Heart left ventricle (tissue), 16 donors: ENCODE measurements at regions not wholly inside any gene's neighbourhood (a gene's known extent, or its start where the extent isn't known, plus 50 kb on each side); places are given as distances from the start of the nearest gene placed in this dataset.

Experiments used
- ATAC-seq, 4 donors: fragments of 200-7000 bp; cut with Tn5 transposase; one replicate each; pipeline ENCODE4 v1.9.1; 2020 to 2022; ENCODE audit warnings: moderate library complexity in 4 of 4, mild to moderate bottlenecking in 3 of 4, moderate number of reproducible peaks in 1 of 4
- DNase-seq, 5 donors: peaks; one replicate each; pipeline ENCODE4 v3.0.0-alpha.2; 2020
- H3K27ac ChIP-seq, 12 donors: fragments of 200-600 bp; sonication (generic) in 4 of 12; one replicate each; pipeline versions ENCODE4 v1.5.0 to v1.8.0; 2016 to 2022; ENCODE audit warnings: mild to moderate bottlenecking in 2 of 12
- H3K27me3 ChIP-seq, 9 donors: fragments of 200-600 bp; sonication (generic) in 2 of 9; one replicate each; pipeline versions ENCODE4 v1.5.1 to v1.8.0; 2016 to 2022; ENCODE audit warnings: mild to moderate bottlenecking in 3 of 9
- H3K36me3 ChIP-seq, 9 donors: fragments of 200-600 bp; sonication (generic) in 2 of 9; one replicate each; pipeline versions ENCODE4 v1.5.0 to v1.8.0; 2018 to 2022; ENCODE audit warnings: mild to moderate bottlenecking in 2 of 9
- H3K4me1 ChIP-seq, 12 donors: fragments of 200-600 bp; sonication (generic) in 4 of 12; one replicate each; pipeline versions ENCODE4 v1.5.0 to v1.8.0; 2016 to 2022; ENCODE audit warnings: mild to moderate bottlenecking in 3 of 12
- H3K4me3 ChIP-seq, 12 donors: fragments of 200-600 bp; sonication (generic) in 4 of 12; one replicate each; pipeline versions ENCODE4 v1.5.0 to v1.8.0; 2017 to 2022; ENCODE audit warnings: mild to moderate bottlenecking in 9 of 12, moderate library complexity in 4 of 12
- H3K9me3 ChIP-seq, 12 donors: fragments of 200-600 bp; sonication (generic) in 4 of 12; one replicate each; pipeline versions ENCODE4 v1.5.0 to v1.8.0; 2016 to 2022; ENCODE audit warnings: mild to moderate bottlenecking in 1 of 12
- CTCF ChIP-seq, 12 donors: fragments of 200-600 bp; sonication (generic) in 4 of 12; IDR thresholded peaks; one replicate each; pipeline versions ENCODE4 v1.5.0 to v1.8.0; 2018 to 2022; ENCODE audit warnings: antibody characterized with exemption in 12 of 12, mild to moderate bottlenecking in 5 of 12
- POLR2A ChIP-seq, 2 donors: fragments of 450-650 bp; IDR thresholded peaks; one replicate each; pipeline ENCODE4 v1.6.1; 2017; ENCODE audit warnings: antibody characterized with exemption in 2 of 2, mild to moderate bottlenecking in 2 of 2, moderate library complexity in 2 of 2
- WGBS, 4 donors: extraction: QIAGEN DNeasy Blood & Tissue Kit in 2 of 4; methylation state at CpG; one replicate each; pipeline versions ENCODE4 v1.1.5 to v1.1.7; 2013 to 2018; 5-methylcytosine and 5-hydroxymethylcytosine counted together
- intact Hi-C, 10 donors: fragments of 100-400 bp; cut with DNase I; formaldehyde crosslinking; loops; one replicate each; pipeline versions ENCODE4 v1.11.1 to v1.14.2; 2022
- donor health status: ischemic (EF 13 %, LVEDD 7.1; RV severe dilation, severe dysfunction).
- donor health status: healthy with polysubstance abuse.
- donor health status: DM: no; HTN: yes; CAD: no.
- donor health status: DM: no; HTN: no; CAD: no.
- donor health status: ischemic (EF 25% LVEDD 6.9; RV normal size, moderate dysfunction).
- donor health status: ischemic (EF 25% LVEDD 5.7; RV mildly dilated, moderate dysfunction).
- donor health status: healthy.
- donor health status: DM: yes; HTN: yes; CAD: no.
- donor health status: ischemic (EF 35%, LVEDD 5.7; RV mildly dilated, moderate dysfunction).
- donor health status: nonischemic (EF 11% LVEDD 7.7; RV severe dilation, severe dysfunction).
- donor health status: DM: yes; HTN: yes; CAD: no.
- donor health status: PGD.
- donor health status: ischemic (EF 29% LVEDD 5.4; RV normal size, mild dysfunction).
- donor health status: nonischemic (EF 23%, LVEDD 6.1; RV moderate dilation, normal function).

GRCh38 chr6:169323221-169323620 is 69.6 kb upstream of the THBS2 start:
- intact Hi-C loops = no loop called here
- no peak overlapping the region for H3K27ac ChIP-seq
- H3K4me3 ChIP-seq = no peak overlapping the region
- DNase-seq = no peak
- WGBS, 4 donors = 83 to 94% (median 91%) methylated on average over 5 of the region's 5 CpGs
- no peaks in the 10 kb centered on the region for H3K4me1 ChIP-seq
- H3K9me3 ChIP-seq = no peaks in the 10 kb centered on the region
- H3K36me3 ChIP-seq = no peaks in the 10 kb centered on the region
- ATAC-seq = no peak
- peaks cover 0 to 4% (median 0%) of the 10 kb centered on the region in 9 donors for H3K27me3 ChIP-seq
- TF ChIP-seq POLR2A (IDR thresholded peaks at IDR 0.05) (no peak), CTCF (IDR thresholded peaks at IDR 0.05) (no peak)

- no peak for TF ChIP-seq POLR2A (IDR thresholded peaks at IDR 0.05)
- TF ChIP-seq CTCF (IDR thresholded peaks at IDR 0.05) = no peak
- no peaks in the 10 kb centered on the region for H3K4me1 ChIP-seq
- no peaks in the 10 kb centered on the region for H3K9me3 ChIP-seq
- intact Hi-C loops = no loop called here
- H3K27me3 ChIP-seq = peaks cover 0 to 4% (median 0%) of the 10 kb centered on the region in 9 donors
- DNase-seq (no peak), ATAC-seq (no peak)
- no peaks in the 10 kb centered on the region for H3K36me3 ChIP-seq
- no peak overlapping the region for H3K27ac ChIP-seq
- WGBS, 4 donors = 73 to 83% (median 80%) methylated on average over 6 to 7 of the region's 7 CpGs
- no peak overlapping the region for H3K4me3 ChIP-seq
Measured at GRCh38 chr6:169321546-169321945, 67.9 kb upstream of the THBS2 start.

GRCh38 chr6:169320013-169320412 is 66.4 kb upstream of the THBS2 start:
- Histone ChIP-seq H3K36me3 (no peaks in the 10 kb centered on the region), H3K4me3 (no peak overlapping the region), H3K4me1 (no peaks in the 10 kb centered on the region), H3K9me3 (no peaks in the 10 kb centered on the region), H3K27me3 (peaks cover 0 to 4% (median 0%) of the 10 kb centered on the region in 9 donors), H3K27ac (no peak overlapping the region)
- intact Hi-C loops = no loop called here
- WGBS, 4 donors = 75 to 86% (median 80%) methylated on average over 3 of the region's 3 CpGs
- DNase-seq = no peak
- TF ChIP-seq POLR2A (IDR thresholded peaks at IDR 0.05) = no peak
- ATAC-seq = no peak

- intact Hi-C loops = no loop called here
- no peaks in the 10 kb centered on the region for H3K9me3 ChIP-seq
- peaks cover 0 to 4% (median 0%) of the 10 kb centered on the region in 9 donors for H3K27me3 ChIP-seq
- H3K36me3 ChIP-seq = no peaks in the 10 kb centered on the region
- H3K4me1 ChIP-seq = no peaks in the 10 kb centered on the region
- no peak overlapping the region for H3K4me3 ChIP-seq
- ATAC-seq = no peak
- no peak overlapping the region for H3K27ac ChIP-seq
- WGBS, 4 donors = 84 to 90% (median 86%) methylated on average over 26 of the region's 26 CpGs
- TF ChIP-seq CTCF (IDR thresholded peaks at IDR 0.05) (no peak), POLR2A (IDR thresholded peaks at IDR 0.05) (no peak)
- DNase-seq = no peak
Measured at GRCh38 chr6:169317441-169318202, 64.0 kb upstream of the THBS2 start.

GRCh38 chr6:169316651-169317050 is 63.0 kb upstream of the THBS2 start:
- Histone ChIP-seq H3K4me1 (peaks cover 0 to 3% (median 0%) of the 10 kb centered on the region in 12 donors), H3K27ac (no peak overlapping the region), H3K9me3 (no peaks in the 10 kb centered on the region), H3K27me3 (peaks cover 0 to 3% (median 0%) of the 10 kb centered on the region in 9 donors), H3K4me3 (no peak overlapping the region), H3K36me3 (no peaks in the 10 kb centered on the region)
- DNase-seq = no peak
- no peak for TF ChIP-seq POLR2A (IDR thresholded peaks at IDR 0.05)
- no peak for TF ChIP-seq CTCF (IDR thresholded peaks at IDR 0.05)
- 88 to 96% (median 90%) methylated on average over 5 of the region's 5 CpGs for WGBS, 4 donors
- intact Hi-C loops = no loop called here
- ATAC-seq = no peak
